ENCODE measurements at regions not wholly inside any gene's neighbourhood (a gene's known extent, or its start where the extent isn't known, plus 50 kb on each side); places are given as distances from the start of the nearest gene placed in this dataset.

DNA sequence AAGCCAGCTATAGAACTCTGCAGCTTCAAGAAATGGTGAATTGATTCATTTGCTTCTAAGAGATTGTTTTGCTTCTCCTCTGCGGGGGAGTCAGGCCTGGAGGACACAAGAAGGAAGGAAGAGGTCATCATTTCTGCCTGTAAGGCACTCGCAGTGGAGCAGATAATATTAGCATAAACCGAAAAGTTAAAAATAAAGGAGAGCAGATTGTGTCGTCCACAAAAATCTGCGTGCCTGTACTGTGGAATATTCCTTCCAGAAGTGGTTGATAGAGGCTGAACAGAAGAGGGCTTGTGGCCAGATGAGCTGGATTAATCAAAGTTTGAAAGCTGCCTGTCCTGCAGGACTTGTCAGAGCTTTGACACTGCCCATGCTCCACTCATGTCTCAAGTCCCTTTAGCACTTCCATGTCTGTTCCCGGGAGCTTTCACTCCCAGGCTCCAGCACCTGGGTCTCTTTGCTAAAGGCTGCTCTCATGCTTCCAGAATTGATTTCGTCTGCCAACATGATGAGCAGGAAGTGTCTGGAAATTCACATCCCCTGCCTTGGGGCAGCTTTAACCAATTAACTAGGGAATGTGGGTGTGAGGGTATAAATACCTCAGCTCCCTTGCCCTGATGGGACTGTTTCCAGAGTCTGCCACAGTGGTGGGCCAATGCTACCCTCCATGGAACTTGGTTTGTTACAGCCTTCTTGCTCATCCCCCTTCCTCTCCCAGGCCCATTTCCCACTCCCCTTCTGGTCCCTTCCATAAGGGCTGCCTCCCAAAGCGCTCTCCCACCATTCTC, 65.1 kb upstream of the STX16 start:
- Mint-ChIP-seq H3K27ac (no peak overlapping the region), H3K9me3 (peaks cover 0 to 2% of the 10 kb centered on the region in 2 donors), H3K4me1 (ENCODE audit: low read depth in 2 of 2) (no peaks in the 10 kb centered on the region), H3K36me3 (ENCODE audit: insufficient read depth) (no peaks in the 10 kb centered on the region), H3K27me3 (peaks cover 43 to 63% of the 10 kb centered on the region in 2 donors), H3K4me3 (no peak overlapping the region)
- ATAC-seq (replicated peaks) (no peak), DNase-seq (no peak)

DNA sequence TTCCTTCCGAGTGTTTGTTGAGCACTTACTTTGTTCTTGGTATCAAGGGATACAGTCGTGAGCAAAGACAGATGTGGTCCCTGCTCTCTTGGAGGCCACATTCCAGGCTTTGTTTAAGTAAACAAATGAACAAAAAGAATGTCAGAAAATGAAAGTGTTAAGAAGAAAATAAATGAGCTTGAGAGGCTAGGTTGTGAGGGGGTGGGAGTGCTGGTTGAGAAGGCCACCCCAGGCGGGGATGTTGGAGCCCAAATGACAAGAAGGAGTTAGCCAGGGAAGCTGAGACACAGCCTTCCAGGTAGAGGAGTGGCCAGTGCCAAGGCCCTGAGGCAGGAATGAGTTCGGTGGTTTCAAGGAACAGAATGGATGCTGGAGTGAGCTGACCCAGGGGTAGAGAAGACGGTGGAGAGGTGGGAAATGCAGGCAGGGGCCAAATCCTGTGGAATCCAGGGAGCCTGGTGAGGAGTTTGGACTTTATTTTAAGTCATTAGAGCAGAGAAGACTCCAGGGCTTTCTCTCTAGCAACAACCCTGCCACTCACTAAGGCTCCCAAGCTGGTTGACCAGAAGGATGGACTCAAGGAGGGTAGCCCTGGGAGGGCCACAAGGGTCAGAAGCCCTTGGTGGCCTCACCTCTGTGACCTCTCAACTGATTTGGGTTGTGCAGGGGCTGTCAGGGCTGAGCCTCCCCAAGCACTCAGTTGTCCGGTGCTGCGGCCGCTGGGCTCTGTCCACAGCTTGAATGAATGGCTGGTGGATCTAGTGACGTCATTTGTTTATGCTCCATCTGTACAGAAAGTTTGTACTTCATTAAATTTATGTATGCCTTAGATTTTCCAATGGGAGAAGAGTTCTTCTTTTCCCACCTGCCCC, 66.0 kb upstream of the STX16 start:
- H3K4me3 Mint-ChIP-seq = no peak overlapping the region
- DNase-seq = no peak
- H3K4me1 Mint-ChIP-seq (ENCODE audit: low read depth in 2 of 2) = no peaks in the 10 kb centered on the region
- peaks cover 0 to 2% of the 10 kb centered on the region in 2 donors for H3K9me3 Mint-ChIP-seq
- no peaks in the 10 kb centered on the region for H3K36me3 Mint-ChIP-seq (ENCODE audit: insufficient read depth)
- peak overlapping the region in 1 of 2 donors; percentile 4 for H3K27ac Mint-ChIP-seq
- ATAC-seq (replicated peaks) = no peak
- peaks cover 38 to 62% of the 10 kb centered on the region in 2 donors for H3K27me3 Mint-ChIP-seq

DNA sequence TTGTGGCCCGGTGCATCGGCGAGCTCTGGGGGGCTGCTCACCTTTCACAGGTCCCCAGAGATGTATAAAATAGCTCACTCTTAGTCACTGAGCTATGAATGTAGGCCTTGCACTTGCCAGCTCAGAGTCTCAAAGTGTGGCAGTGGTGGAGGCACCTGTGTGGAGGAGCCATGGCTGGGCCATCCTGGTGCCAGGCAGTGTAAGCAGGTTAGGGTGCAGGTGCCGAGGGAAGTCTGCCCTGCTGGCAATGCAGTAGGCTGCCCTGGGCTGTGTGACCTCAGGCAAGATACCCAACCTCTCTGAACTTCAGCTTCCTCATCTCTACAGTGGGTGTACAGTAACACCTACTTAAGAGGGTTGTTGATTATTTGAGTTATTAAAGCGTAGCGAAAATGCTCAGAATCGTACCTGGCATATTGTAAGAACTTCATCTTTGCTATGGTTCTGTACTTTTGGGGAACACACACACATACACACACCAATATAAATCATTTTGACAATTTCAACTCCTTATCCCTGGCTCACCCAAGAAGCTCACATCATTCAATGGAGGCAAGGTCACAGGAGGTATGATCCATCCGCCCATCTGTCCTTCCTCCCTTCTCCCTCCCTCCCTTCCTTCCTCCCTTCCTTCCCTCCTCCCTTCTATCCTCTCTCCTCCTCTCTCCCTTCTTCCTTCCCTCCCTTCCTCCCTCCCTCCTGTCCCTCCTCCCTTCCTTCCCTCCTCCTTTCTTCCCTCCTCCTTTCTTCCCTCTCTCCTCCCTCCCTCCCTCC, 66.8 kb upstream of the STX16 start:
- Mint-ChIP-seq H3K27ac (peak overlapping the region in 1 of 2 donors; percentile 4), H3K36me3 (ENCODE audit: insufficient read depth) (no peaks in the 10 kb centered on the region), H3K4me1 (ENCODE audit: low read depth in 2 of 2) (no peaks in the 10 kb centered on the region), H3K9me3 (peaks cover 0 to 2% of the 10 kb centered on the region in 2 donors), H3K27me3 (peaks cover 34 to 62% of the 10 kb centered on the region in 2 donors), H3K4me3 (no peak overlapping the region)
- ATAC-seq (replicated peaks) (no peak), DNase-seq (no peak)

DNA sequence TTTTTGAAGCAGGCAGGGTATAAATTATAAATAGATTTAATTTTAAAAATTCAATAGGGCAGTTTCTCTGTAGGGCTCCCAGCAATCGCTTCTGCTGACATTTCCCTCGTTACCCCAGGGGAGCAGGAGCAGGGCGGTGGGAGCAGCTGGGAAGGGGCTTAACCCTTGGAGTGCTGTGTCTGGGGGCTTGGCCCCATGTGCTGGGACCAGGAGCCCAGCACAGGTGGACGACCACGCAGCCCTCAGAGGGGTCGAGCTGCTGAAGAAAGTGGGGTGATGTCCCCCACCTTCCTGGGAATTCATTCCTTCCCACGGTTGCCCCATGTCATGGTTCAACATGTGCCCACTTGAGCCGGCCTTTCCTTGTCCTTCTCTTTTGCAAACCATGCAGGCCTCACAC, 67.5 kb upstream of the STX16 start:
- Mint-ChIP-seq H3K27me3 (peaks cover 34 to 68% of the 10 kb centered on the region in 2 donors), H3K4me1 (ENCODE audit: low read depth in 2 of 2) (no peaks in the 10 kb centered on the region), H3K27ac (no peak overlapping the region), H3K36me3 (ENCODE audit: insufficient read depth) (no peaks in the 10 kb centered on the region), H3K4me3 (no peak overlapping the region), H3K9me3 (peaks cover 0 to 2% of the 10 kb centered on the region in 2 donors)
- no peak for DNase-seq
- no peak for ATAC-seq (replicated peaks)

DNA sequence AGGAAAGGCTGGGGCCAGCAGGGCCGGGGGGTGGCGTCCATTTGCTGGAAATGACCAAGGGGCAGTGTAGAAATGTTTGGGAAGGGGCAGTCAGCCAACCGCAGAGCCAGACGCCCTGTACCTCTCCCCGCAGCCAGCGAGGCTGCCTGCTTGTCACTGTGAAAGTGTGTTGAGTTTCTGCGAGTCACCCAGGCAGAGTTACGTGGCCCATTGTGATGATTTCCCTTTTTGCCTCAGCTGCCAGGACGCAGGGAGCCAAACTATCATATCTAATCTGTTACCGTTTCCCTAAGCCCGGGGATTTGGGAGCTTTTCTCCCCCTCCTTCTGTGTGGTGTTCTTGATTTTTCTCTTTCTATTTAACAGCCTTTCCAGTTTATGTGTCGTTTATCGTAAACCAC, 67.9 kb upstream of the STX16 start:
- Mint-ChIP-seq H3K36me3 (ENCODE audit: insufficient read depth) (no peaks in the 10 kb centered on the region), H3K27ac (no peak overlapping the region), H3K27me3 (peaks cover 33 to 72% of the 10 kb centered on the region in 2 donors), H3K9me3 (peaks cover 0 to 2% of the 10 kb centered on the region in 2 donors), H3K4me1 (ENCODE audit: low read depth in 2 of 2) (no peaks in the 10 kb centered on the region), H3K4me3 (no peak overlapping the region)
- no peak for ATAC-seq (replicated peaks)
- no peak for DNase-seq

DNA sequence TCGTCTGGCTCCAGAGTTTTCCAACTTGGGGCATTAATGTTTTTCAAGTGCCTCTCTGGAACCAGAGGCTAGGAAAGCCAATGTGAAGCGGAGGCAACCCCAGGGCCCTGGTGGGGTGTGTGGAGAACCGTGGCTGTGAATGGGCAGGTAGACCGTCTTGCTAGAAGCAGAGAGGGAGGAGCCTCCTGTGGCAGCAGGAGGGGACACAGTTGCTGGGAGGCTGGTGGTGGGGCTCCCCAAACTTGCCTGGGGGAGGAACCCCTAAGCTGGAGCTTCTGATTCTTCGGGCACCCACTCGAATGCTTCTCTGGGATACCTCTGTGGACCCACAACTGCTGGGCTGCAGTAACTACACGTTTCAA, 65.3 kb upstream of the APCDD1L start:
- H3K4me3 Mint-ChIP-seq = no peak overlapping the region
- H3K9me3 Mint-ChIP-seq = peaks cover 0 to 2% of the 10 kb centered on the region in 2 donors
- H3K36me3 Mint-ChIP-seq (ENCODE audit: insufficient read depth) = no peaks in the 10 kb centered on the region
- no peaks in the 10 kb centered on the region for H3K4me1 Mint-ChIP-seq (ENCODE audit: low read depth in 2 of 2)
- ATAC-seq (replicated peaks) (no peak), DNase-seq (no peak)
- no peak overlapping the region for H3K27ac Mint-ChIP-seq
- H3K27me3 Mint-ChIP-seq = peaks cover 33 to 79% of the 10 kb centered on the region in 2 donors

DNA sequence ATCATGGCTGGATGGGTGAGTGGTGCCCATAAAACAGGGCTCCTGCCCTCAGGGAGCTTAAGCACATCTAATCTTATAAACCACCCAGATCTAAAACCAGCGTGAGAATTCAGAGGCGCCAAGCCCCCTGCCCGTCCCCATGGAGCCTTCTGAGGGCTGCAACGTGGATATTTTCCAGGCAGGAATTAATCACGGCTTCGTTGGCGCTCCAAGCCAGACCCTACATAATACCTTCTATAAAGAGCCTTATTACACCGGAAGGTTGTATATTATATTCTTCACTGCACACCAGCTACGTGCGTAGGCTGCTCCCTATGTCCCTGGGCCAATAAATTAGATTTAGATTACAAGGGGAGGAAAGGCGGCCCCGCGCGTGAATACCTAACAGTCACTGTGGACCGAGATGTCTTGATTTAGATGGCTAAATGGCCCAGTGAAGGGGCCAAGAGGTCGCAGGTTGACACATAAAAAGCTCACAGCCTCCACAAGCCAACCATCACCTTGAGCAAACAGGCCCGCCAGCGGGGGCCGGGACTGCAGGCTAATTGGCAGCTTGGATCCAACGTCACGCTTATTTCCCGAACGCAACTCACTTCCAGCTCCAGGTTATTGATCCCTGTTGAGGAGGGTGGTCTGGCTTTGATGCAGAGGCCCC, 64.7 kb upstream of the APCDD1L start:
- Mint-ChIP-seq H3K27ac (no peak overlapping the region), H3K4me1 (ENCODE audit: low read depth in 2 of 2) (no peaks in the 10 kb centered on the region), H3K9me3 (peaks cover 0 to 2% of the 10 kb centered on the region in 2 donors), H3K4me3 (no peak overlapping the region), H3K27me3 (peaks cover 33 to 79% of the 10 kb centered on the region in 2 donors), H3K36me3 (ENCODE audit: insufficient read depth) (no peaks in the 10 kb centered on the region)
- DNase-seq (no peak), ATAC-seq (replicated peaks) (no peak)

DNA sequence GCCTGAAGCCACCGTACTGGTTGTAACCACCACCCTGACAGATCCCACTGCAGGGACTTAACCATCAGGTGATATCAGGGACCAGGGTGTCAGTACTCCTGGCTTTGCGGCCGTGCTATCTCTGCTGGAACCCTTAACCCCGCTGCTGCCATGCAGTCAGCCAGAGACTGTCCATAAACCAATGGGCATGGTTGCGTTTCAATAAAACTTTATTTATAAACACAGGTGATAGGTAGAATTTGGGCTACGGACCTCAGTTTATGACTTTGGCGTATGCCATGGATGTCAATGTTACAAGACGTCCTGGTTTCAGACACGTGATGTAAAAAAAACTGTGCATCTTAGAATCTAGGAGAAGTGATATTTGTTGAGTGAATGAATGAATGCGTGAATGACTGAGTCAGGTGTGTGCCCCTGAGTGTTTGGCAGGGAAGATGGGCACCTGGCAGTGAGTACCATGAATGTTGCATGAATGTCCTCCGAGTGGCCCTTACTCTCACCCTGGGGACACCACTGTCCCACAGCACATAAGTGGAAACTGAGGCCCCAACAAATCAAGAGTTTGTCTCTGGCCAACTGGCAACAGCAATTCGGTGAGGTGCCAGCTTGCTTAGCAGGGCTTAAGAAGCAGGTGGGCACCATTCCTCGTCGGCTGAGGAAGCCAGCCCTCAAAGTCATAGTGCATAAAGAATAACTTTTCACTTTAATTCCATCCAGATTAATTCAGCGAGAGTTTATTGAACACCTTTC, 64.0 kb upstream of the APCDD1L start:
- Mint-ChIP-seq H3K4me1 (ENCODE audit: low read depth in 2 of 2) (no peaks in the 10 kb centered on the region), H3K4me3 (no peak overlapping the region), H3K36me3 (ENCODE audit: insufficient read depth) (no peaks in the 10 kb centered on the region), H3K27me3 (peaks cover 35 to 80% of the 10 kb centered on the region in 2 donors), H3K9me3 (peaks cover 0 to 2% of the 10 kb centered on the region in 2 donors), H3K27ac (no peak overlapping the region)
- DNase-seq (no peak), ATAC-seq (replicated peaks) (no peak)

DNA sequence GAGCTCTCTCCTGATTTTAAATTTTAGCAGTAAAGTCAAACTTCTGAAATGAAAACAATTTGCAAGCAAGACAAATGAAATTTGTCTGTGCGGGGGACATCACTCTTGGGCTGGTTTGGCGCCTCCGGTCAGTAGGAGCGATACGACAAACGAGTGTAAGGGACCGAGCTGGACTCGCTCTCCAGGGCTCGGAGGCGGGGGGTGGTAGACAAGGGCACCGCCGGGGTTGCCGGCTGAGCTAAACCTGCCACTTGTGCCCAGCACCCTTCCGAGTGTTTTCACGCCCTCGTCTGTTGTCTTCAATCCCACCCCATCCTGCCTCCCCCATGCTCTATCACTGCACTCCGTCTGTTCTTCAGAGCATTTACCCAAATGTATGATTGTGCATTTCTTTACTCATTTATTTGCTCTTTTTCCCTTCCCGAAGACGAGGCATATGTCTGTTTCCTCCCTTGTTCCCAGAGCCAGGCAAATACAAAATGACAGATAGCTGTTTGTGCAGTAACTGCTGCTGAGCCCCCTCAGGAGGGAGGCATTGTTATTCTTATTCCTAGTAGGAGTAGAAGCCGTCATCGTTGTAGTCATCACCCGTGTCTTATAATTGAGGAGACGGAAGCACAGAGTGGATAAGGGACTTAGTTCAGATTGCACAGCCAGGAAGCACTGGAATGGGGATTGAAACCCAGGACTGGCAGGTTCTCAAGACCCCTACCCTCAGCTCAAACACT, 62.8 kb upstream of the APCDD1L start:
- peaks cover 37 to 86% of the 10 kb centered on the region in 2 donors for H3K27me3 Mint-ChIP-seq
- H3K4me3 Mint-ChIP-seq = no peak overlapping the region
- DNase-seq (no peak), ATAC-seq (replicated peaks) (no peak)
- H3K9me3 Mint-ChIP-seq = peaks cover 0 to 2% of the 10 kb centered on the region in 2 donors
- H3K36me3 Mint-ChIP-seq (ENCODE audit: insufficient read depth) = no peaks in the 10 kb centered on the region
- no peaks in the 10 kb centered on the region for H3K4me1 Mint-ChIP-seq (ENCODE audit: low read depth in 2 of 2)
- H3K27ac Mint-ChIP-seq = no peak overlapping the region

DNA sequence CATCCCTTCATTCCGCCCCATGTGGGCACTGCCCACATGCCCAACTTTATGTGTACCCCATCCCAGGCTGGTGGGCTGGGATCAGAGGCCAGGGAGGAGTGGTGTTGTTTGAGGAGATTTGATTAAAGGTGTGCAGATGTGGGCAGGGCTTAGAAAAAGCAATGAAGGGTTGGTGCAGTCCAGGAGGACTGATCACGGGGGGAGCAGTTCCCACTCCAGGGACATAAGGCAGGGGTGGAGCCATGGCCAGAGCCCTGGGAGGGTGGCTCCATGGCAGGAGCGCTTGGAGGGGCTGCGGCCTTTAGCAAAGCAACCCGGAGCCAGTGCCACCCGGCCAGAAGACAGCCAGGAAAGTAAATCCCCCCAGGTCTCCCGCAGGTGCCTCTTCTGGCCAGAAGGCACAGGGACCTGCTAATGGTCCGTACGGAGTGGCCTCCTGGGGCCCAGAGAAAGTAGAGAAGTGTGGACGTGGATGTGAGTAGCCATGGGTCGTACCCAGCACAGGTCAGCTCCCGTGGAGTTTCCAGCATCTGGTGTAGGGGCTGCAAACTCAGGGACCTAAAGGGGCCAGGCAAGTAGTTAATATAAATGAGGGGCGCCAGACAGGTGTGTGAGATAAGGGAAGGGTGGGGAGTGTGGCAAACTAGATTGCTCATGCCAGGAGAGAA, 62.1 kb upstream of the APCDD1L start:
- peaks cover 0 to 2% of the 10 kb centered on the region in 2 donors for H3K9me3 Mint-ChIP-seq
- no peaks in the 10 kb centered on the region for H3K36me3 Mint-ChIP-seq (ENCODE audit: insufficient read depth)
- H3K27me3 Mint-ChIP-seq = peaks cover 37 to 78% of the 10 kb centered on the region in 2 donors
- no peak overlapping the region for H3K27ac Mint-ChIP-seq
- no peaks in the 10 kb centered on the region for H3K4me1 Mint-ChIP-seq (ENCODE audit: low read depth in 2 of 2)
- H3K4me3 Mint-ChIP-seq = no peak overlapping the region
- DNase-seq (no peak), ATAC-seq (replicated peaks) (no peak)

DNA sequence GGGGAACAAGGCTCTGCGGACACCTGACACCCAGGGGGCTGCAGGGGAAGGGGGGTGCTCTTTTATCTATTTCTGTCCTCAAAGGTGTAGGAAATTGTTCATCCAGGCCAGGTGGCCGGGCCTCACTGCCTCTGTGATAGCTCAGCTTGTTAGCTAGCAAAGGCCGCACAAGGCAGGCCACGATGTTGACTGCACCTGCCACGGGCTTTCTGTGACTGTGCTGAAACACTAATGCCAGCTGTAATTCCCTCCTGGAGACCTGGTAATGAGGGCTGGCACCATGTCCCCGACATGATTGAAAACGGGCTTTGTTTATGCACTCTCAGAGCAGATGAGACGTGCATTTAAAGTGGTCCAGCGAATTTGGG, 61.4 kb upstream of the APCDD1L start:
- ATAC-seq (replicated peaks) = no peak
- Mint-ChIP-seq H3K9me3 (peaks cover 0 to under 1% of the 10 kb centered on the region in 2 donors), H3K36me3 (ENCODE audit: insufficient read depth) (no peaks in the 10 kb centered on the region), H3K4me3 (no peak overlapping the region), H3K4me1 (ENCODE audit: low read depth in 2 of 2) (no peaks in the 10 kb centered on the region), H3K27ac (no peak overlapping the region), H3K27me3 (peaks cover 37 to 71% of the 10 kb centered on the region in 2 donors)
- no peak for DNase-seq

All from effector memory CD8-positive, alpha-beta T cell (primary cell).